GM21737 (cell line): ENCODE measurements at regions not wholly inside any gene's neighbourhood (a gene's known extent, or its start where the extent isn't known, plus 50 kb on each side); places are given as distances from the start of the nearest gene placed in this dataset.

Experiments
- ATAC-seq: cut with Tn5 transposase; IDR thresholded peaks from one replicate; pipeline ENCODE4 v1.9.1; 2021; ENCODE audit warnings: mild to moderate bottlenecking, moderate library complexity; ENCODE audit not compliant: unreplicated experiment

DNA sequence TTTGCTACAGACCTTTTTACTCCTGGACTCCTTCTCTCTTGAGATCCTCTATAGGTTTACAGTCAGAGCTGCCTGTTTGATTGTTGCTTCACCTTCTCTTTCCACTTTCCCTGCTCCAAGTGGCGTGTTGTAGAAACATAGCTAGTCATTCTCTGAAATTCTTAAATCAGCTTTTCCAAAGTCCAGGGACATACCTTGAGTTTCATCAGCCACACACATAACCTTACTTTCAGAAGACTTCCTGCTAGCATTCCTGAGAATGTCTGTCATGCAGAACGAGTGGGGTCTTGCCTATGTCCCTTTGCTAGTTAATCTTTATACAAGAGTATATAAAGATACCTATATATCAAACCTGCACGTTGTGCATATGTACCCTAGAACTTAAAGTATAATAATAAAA lies 230.3 kb upstream of the ZNF462 start:
- no peak for ATAC-seq

DNA sequence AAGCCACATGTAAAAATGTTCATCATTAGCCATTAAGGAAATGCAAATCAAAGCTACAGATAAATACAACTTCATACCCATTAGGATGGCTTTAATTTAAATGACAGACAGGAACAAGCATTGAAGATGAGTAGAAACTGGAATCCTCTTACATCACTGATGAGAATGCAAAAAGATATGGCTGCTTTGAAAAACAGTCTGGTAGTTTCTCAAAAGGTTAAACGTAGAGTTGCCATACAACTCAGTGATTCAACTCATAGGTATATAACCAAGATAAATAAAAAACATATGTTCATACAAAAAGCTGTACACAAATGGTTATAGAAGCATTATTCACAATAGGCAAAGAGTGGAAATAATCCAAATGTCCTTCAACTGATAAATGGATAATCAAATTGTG lies 228.8 kb upstream of the ZNF462 start:
- no peak for ATAC-seq

DNA sequence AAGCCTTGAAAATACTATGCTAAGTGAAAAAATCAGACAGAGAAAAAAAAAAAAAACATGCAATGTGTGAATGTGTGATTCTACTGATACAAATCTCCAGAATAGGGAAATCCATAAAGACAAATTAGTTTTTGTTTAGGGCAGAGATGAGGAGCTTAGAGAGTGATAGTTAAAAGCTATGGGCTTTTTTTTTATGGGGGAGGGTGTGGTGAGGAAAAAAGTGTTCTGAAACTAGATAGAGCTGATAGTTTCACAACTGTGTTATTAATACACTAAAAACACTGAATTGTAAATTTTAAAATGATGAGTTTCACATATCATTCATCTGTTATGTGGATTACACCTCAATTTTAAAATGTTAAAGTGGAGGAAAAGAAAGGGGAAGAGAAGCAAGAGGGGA lies 228.3 kb upstream of the ZNF462 start:
- ATAC-seq: no peak

DNA sequence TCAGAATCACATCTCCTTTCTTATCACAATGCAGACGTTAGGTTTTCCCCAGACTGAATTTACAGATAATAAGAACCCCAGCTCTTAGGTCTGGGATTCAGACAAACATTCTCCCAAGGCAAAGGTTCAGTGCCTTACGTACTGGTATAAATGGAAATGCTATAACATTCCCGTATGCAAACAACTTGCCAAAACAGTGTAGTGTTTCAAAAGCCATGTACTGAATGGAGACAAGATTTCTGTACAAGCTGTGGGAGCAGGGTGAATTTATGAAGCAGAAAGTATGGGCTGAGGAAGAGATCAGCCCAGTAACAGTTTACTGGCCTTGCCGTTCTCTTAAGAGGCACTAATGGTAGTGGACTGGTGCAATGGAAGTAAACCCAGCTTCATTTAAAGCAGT lies 225.5 kb upstream of the ZNF462 start:
- ATAC-seq: no peak

DNA sequence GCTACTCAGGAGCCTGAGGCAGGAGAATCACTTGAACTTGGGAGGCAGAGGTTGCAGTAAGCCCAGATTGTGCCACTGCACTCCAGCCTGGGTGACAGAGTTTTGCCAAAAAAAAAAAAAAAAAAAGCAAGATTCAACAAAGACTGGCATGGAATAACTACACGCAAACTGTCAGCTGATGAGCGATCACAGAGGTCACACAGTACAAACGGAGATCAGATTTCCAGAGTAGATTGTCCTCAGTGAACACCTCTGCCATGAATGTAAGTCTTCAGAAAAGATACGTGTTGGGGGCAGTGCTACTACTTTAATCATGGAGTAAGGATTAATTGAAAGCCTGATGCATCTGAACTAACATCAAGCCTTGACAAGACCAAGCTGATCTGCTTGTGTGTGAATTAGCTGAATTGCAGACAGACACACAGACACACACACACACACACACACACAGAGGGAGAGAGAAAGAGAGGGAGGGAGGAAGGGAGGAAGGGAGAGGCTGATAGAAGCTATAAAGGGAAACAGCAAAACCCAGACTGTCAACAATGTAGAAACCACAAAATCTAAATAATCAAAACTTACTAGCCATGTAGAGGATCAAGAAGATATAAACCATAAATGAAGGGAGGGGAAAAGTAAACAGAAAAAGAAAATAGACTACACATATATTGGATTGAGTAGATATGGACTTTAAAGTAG lies 222.9 kb upstream of the ZNF462 start:
- ATAC-seq: no peak

DNA sequence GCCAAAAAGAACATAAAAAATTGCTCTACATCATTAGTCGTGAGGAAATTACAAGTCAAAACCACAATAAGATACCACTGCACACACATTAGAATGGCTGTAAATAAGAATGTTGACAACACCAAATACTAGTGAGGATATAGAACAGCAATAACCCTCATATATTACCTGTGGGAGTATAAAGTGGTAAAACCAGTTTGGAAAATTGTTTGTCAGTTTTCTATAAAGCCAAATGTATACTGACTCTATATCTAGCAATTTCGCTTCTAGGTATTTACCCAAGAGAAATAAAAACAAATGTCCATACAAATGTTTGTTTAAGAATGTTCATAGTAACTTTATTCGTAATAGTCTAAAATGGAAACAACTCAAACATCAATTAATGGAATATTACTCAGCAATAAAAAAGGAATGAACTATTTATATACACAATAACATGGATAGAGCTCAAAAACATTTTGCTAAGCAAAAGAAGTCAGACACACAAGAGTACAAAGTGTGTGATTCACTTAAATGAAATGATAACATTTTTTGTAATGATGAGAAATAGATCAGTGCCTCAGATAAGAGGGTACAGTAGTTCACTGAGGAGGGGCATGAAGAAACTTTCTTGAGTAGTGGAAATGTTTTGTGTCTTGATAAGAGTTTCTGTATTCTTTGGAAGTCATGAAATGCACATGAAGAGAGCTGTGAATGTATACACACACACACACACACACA lies 219.6 kb upstream of the ZNF462 start:
- no peak for ATAC-seq

DNA sequence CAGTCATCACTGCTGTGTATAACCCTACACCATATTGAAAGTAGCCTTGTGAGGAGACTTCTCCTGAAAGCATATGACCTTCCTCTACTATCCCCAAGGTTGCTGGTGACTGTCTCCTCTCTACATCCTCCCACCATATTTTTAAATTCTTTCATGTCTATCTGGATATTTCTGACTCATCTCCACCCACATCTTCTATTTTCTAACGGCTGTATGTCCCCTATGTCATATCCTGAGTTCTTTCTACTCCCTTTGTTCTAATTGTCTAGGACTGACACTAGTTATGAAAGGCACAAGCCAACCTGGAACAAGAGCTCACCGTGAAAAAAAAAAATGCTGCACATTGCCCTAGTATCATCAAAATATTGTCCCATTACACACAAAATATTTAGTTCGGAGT lies 218.3 kb upstream of the ZNF462 start:
- ATAC-seq: no peak

DNA sequence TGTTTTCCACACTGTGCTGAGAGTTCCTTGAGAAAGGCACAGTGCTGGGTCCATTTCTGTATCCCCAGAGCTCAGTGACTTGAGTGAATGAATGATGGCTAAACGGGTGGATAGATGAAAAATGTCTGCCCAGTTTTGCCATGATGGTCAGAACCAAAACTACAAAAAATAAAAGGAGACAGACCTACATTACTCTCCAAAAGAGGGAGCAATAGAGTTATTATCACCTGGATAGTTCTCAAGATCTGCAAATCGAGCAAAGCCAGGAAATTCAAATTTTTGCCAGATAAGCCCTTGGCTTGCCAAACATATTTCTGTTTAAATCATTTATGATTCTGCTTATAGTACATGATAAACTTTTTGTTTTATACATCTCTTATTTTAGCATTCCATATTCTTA lies 214.2 kb upstream of the ZNF462 start:
- ATAC-seq: no peak

DNA sequence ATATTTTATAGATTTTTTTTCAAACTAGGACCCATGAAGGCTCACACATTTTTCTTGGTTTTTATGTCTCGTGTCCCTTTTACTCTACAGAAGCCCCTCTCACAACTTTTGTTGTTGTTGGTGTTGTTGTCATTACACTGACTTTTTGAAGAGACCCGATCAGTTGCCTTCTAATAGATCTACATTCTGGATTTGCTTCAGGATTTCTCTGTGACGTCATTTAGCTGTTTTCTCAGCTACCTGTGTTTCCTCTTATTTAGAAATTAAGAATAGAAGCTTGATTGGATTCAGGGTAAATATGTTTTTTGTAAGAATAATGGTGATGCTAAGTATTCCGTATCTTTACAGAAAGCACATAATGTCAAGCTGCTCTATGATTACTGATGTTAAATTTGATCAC lies 213.3 kb upstream of the ZNF462 start:
- no peak for ATAC-seq

DNA sequence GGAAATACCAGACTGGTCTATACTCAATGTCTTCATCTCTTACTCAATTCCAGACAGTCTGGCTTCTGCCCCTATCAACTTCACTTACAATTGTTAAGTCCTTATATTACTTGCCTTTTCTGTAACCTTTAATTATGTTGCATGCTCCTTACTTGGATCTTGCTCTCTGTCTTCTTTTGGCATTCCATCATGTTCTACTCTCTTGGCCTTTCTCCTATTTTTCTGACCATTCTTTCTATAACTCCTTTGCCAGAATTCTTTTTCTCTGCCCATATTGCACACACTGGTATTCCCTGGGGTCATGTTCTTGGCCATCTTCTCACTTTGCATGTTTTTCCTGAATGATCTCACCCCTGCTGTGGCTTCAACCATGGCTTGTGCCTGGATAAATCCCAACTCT lies 209.8 kb upstream of the ZNF462 start:
- ATAC-seq: no peak

DNA sequence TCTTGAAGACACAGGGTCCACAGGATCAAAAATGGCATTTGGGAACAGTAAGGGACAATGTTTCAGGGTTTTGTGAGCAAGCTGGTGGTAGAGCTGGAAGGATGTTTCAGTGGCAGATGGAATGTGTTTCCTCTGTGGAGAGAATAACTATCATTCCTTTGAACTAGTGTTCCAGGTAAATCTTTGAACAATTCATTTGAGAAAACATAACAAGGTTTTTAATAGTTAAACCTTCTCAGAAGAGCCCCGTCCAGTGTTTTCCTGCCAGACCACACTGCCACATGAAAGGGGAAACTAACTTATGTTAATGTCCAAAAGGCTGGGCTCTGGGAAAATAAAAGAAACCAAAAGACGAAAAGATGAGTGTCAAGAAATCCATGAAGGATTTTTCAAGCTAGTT lies 207.0 kb upstream of the ZNF462 start:
- no peak for ATAC-seq

DNA sequence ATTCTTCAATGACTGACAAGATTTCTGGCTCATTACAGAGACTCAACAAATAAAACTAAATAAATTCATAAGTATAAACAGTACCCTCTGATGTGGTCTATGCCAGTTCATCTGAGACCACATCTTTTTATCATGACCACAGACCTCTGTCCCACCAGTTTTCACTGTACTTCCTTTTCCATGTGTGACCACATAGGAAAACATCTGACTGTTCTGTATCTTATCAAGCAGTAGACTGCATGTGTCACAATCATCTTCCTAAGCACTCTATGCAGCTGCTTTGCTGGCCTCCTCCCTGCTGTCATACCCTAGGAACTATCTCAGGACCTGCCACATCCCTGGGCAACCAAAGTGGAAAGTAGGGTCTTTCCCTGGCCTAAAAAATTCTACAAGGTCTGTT lies 205.0 kb upstream of the ZNF462 start:
- no peak for ATAC-seq

DNA sequence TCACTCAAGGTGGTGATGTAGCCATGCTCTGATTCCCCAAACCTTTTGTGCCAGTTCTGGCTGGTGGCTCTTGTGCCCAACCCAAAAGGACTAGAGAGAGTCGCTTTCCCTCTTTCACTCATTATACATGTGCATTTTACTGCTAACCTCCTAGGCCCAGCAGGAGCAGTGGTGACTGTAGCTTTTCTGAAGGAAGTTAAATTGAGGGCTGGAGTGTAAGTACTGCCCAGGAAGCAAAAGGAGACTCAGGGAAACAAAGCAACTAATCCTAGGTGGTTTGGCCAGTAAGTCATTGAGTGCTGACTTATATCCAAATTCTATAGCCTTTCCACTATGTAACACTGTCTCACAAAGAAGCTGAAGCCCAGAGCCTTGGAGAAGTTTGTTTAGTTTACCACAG lies 194.4 kb upstream of the ZNF462 start:
- no peak for ATAC-seq

DNA sequence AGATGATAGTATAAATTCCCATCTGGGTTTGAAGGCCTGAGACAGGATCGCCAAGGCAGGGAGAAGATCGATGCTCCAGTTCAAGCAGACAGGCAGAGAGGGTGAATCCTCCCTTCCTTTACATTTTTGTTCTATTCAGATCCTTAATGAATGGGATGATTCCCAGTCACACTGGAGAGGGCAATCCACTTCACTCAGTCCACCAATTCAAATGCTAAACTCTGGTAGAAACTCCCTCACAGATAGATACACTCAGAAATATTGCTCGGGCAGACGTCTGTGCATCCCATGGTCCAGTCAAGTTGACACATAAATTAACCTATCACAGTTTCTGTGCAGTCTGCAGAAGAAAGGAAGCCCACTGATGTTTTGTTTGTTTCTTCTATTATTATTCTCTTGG lies 193.1 kb upstream of the ZNF462 start:
- ATAC-seq: no peak

DNA sequence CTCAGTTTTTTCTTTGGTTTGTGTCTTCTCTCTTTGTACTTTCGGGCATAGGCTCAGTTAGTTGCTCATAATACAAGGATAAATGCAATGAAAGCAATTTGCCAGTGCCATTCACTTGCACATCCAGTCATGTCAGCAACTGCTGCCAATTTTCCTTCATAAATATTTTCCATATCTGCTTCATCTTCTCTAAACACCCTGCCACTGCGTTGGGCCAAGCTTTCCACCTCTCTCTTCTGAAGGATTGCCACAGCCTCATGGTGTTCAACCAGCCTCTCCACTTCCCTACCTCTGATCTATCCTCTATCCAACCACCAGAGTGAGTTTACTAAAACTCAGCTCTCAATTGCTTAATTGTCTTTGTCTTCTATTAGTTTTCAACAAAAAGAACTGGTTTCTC lies 192.5 kb upstream of the ZNF462 start:
- ATAC-seq: no peak

DNA sequence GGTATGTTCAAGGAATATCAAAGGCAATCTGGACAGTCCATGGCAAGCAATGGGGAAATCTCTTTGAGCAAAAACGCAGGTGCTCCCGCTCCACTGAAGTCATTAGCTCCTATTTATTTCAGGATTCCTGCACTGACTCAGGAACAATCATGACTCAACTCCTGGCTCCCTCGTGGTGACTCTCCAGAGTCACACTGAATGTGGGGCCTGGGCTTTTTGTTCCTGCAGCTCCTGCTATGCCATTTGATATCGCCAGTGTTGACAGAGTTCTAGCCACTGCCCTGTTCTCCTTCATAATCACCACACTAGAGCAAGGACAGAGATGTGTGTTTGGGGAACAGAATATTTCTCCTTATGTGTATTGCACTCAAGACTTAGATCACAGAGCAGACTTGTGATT lies 187.2 kb upstream of the ZNF462 start:
- ATAC-seq: no peak

DNA sequence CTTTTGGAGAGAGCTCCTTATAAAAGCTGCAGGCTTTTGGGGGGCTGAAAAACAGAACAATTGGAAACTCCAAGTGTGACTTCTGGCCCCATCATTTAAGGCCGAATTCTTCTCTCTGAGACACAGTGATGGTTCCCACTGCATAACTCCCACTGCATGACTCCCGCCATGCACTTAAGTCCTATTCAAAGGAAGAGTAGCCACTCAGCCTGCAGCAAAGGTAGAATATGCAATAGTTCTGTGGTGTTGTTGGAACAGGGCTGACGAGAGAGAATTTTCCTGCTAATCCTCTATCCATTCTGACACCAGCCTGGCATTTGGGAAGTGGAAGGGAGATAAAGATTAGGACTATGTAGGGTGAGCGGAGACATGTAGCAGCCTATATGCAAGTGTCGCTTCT lies 185.6 kb upstream of the ZNF462 start:
- ATAC-seq: no peak

DNA sequence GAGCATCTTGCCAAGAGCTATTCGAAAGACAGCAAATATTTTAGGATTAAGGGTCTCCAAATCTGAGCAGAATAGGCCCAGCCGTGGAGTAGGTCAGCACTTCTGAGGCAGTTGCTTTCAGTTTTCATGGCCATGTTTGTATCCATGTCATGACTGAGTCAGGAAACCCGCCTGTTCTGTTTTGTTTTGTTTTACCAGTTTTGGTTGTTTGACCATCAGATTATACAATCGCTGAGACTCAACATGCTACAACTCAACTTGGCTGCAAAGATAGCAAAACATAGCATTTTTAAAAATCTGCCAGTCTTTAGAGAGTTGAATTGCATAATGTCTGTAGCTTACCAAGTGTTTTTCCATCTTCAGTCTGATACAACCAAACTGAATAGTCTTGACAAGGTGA lies 185.1 kb upstream of the ZNF462 start:
- ATAC-seq: no peak

DNA sequence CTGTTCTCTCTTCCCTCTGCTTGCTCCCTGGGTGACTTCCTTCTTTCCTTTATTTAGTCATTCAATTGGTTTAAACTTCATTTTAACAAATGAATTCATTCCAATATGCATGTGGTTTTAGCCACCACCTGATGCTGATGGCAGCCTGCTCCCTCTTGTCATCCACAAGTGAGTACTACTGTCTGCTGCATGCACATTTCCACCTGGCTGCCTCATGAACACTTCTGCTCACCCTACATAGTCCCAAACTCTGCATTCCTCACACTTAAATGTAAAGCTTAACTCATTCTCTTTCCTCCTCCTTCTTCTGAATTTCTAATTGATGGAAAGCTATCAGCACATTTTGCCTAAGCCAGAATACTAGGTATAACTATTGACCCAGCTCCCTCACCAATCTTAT lies 184.7 kb upstream of the ZNF462 start:
- ATAC-seq: no peak

DNA sequence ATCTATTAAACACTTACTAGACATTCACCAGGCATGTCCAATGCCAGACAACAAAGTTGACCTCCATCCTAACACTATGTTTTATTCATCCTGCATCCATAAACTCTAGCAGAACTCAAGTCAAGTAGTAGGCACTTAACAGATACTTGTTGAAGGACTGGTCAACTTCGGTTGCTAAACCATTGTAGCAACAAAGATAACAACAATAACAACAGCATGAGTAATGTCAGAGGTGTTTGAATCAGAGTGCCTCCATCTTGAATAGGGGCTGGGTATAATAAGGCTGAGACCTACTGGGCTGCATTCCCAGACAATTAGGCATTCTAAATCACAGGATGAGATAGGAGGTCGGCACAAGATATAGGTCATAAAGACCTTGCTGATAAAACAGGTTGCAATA lies 180.5 kb upstream of the ZNF462 start:
- ATAC-seq: no peak

DNA sequence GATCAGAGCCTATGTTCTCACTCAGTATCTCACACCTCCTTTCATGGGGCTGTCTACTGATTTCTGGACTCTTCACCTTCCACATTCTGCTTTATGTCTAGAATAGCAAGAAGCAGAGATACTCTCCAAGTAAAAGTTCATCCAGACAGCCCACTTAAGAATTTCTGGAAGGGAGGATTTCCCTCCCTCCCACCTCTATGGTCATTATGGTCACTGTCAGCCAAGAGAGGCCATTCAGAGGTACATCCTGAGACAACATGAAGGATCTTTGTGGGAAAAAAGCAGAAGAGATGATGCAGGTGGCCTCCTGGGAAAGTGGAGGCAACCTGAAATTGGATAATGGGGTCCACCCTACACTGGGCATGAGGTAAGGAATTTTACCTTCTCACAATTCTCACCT lies 179.5 kb upstream of the ZNF462 start:
- no peak for ATAC-seq

DNA sequence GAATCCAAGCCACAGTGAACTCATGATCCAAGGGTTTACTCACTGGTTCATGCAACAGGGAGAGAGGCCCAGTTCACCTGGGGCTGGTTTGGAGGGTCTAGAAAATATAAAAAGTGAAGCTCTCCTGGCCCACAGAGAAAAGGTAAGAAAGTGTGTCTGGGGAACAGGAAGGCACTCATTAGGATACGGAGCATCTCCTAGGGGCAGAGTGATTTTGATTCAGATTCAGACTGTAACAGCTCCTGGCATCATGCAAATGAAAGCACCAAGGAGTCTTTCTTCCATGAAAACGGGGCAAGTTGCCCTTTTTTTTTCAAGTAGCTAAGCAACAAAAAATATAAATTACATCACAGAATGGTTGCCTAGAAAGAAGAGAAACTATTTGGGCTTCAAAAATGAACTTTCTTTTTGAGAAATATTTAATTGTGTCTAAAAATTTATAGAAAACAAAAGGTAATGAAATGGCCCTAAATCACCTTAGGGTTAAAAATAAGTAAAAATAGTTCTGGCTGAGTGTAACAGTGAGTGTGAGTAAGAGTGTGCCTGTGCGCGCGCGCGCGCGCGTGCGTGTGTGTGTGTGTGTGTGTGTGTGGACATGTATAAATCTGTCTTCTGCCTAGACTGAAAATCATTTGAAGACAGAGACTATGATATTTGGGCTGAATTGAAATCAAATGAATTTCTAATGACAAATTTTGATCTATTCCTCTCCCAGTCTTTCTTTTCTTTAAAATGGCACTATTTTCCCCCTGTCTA lies 177.8 kb upstream of the ZNF462 start:
- no peak for ATAC-seq
